Fibroblast of mammary gland (primary cell): ENCODE measurements at regions not wholly inside any gene's neighbourhood (a gene's known extent, or its start where the extent isn't known, plus 50 kb on each side); places are given as distances from the start of the nearest gene placed in this dataset.

ENCODE experiments used
- DNase-seq: peaks from one replicate; pipeline ENCODE4 v3.0.0-alpha.2; 2010; ENCODE audit warnings: low read depth
- H3K4me3 ChIP-seq: 2 replicates; pipeline ENCODE4 v1.5.1; 2011; ENCODE audit warnings: low read depth, mild to moderate bottlenecking, low read length, moderate library complexity; ENCODE audit not compliant: control insufficient read depth
- CTCF ChIP-seq: conservative IDR thresholded peaks from 2 replicates; pipeline ENCODE4 v1.5.1; 2011; ENCODE audit warnings: low read depth, low read length, inconsistent platforms; ENCODE audit not compliant: control insufficient read depth, insufficient read depth

DNA sequence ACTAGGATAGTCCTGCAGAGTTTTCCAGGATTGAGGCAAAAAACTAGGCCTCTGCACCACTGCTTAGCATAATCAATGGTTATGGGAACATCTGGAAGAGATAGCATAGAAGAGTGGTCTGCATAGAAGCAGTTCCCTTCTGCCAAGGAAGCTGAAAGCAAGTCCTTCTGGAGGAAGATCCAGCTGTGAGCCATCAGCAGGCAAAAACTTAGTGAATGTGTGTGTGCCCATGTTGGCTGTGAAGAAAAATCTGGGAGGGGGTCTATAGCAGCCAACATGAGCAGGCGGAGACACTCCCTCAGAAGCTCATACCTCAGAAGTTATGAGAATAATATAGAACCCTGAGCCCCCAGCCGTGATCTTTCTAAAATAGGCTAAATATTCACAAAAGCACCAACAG is 228.1 kb upstream of the STEAP1 start:
- DNase-seq: no peak
- H3K4me3 ChIP-seq: no peak overlapping the region
- no peak for TF ChIP-seq CTCF

GRCh38 chr7:89926701-89927100 is 227.6 kb upstream of the STEAP1 start:
- no peak for DNase-seq
- no peak for TF ChIP-seq CTCF
- no peak overlapping the region for H3K4me3 ChIP-seq

DNA sequence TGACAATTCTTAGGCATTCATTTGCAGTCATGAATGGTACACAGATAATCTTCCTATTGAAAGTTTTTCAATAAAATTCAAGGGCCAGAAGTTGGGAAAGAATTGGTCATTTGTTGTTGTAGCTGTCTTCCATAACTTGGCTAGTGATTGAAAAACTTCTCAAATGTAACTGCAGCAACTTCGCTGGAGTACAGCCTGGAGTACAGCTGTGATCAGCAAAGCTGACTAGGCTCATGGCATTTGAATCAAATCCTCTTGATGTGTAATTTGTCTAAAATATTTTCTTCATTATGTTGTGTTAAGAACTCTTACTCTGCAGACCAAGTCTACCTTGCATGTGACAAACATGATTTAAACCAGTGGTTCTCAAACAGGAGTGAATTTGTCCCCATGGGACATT is 226.5 kb upstream of the STEAP1 start:
- no peak for DNase-seq
- TF ChIP-seq CTCF: no peak
- H3K4me3 ChIP-seq: no peak overlapping the region

DNA sequence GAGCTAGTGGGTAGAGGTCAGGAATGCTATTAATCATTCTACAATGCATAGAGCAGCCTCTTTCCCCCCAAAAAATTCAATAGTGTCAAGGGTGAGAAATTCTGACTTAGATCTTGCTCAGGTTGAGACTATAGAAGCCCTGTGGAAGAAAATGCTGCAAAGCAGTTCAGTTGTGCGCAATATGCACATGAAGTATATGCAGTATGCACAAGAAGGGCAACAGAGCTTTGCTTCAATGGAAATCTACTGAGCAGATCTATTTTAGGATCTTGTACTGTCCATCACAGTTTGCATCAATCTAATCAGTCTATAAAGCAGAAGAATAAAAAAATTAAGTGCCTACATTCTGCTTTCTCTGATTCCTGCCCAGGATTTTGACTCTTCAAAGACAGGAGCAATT is 225.8 kb upstream of the STEAP1 start:
- no peak overlapping the region for H3K4me3 ChIP-seq
- no peak for TF ChIP-seq CTCF
- DNase-seq: no peak

GRCh38 chr7:89934101-89934500 is 220.2 kb upstream of the STEAP1 start:
- no peak overlapping the region for H3K4me3 ChIP-seq
- DNase-seq: no peak
- TF ChIP-seq CTCF: no peak

DNA sequence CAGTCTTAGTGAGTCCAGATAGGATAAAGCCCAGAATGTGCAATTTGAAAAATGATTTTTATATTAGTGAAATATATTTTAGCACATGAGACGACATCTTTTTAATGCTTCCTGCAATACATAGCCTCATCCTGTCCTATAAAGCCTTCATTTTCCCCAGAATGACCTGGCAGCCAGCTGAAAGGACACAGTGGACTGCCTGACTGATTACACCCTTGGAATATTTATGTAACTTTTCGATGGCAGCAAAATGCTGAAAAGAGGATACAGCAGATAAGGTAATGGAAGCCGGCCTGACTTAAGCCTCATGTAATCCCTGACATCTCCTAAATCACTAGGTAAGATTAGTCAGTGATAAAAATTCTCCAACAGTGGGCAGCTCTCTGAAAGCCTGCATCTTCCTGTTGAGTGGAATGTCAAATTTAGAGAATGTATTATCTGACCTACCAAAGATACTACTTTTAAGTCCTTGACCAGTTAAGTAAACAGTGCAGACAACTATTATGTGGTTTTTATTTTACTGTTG is 210.7 kb upstream of the STEAP1 start:
- DNase-seq: no peak
- no peak overlapping the region for H3K4me3 ChIP-seq
- TF ChIP-seq CTCF: no peak

DNA sequence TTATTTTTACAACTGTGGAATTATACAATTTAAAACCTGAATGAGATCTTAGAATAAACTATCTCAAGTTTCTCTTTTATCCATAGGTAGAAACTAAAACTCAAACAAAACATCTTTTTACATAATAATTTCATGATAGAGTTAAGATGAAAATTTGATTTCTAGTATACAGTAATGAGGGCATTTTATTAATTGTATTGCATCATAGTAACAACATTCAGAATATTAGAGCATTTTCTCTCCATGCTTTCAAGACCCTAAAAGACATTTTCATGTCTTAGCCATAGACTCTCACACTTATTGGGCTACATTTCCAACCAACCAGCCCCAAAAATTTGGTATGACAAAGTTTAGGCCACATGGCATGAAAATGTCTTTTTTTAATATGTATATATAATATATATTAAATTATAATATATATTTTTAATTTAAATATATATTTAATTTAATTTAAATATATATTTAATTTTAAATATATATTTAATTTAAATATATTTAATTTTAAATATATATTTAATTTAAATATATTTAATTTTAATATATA is 195.7 kb upstream of the STEAP1 start:
- no peak for DNase-seq
- no peak for TF ChIP-seq CTCF
- no peak overlapping the region for H3K4me3 ChIP-seq
